K562 (cell line): ENCODE measurements at regions not wholly inside any gene's neighbourhood (a gene's known extent, or its start where the extent isn't known, plus 50 kb on each side); places are given as distances from the start of the nearest gene placed in this dataset.

Experiments used
- BACH1 ChIP-seq: fragments of 200-800 bp; sonication (Bioruptor generic); IDR thresholded peaks from 2 replicates; pipeline ENCODE4 v1.6.1; 2016; ENCODE audit warnings: missing genetic modification characterization, missing compliant biosample characterization
- CBX8 ChIP-seq: fragments of 200-600 bp; sonication (generic); IDR thresholded peaks from 2 replicates; pipeline ENCODE4 v1.6.1; 2012; ENCODE audit warnings: borderline replicate concordance, mixed run types, low read depth, mild to moderate bottlenecking, moderate library complexity, mixed read lengths, low read length, control low read depth, inconsistent platforms; ENCODE audit not compliant: poor library complexity, severe bottlenecking; ENCODE audit errors: extremely low read depth
- ELF2 ChIP-seq: fragments of 250-450 bp; sonication (Bioruptor Pico); IDR thresholded peaks from 2 replicates; pipeline ENCODE4 v1.5.0; 2021; ENCODE audit warnings: mild to moderate bottlenecking
- KLF16 ChIP-seq: IDR thresholded peaks from 2 replicates; pipeline ENCODE4 v1.6.1; 2016; ENCODE audit warnings: antibody characterized with exemption
- MAFF ChIP-seq: IDR thresholded peaks from 2 replicates; pipeline ENCODE4 v1.6.1; 2012; ENCODE audit warnings: low read length, improper control_type of control experiment
- NR2C2 ChIP-seq, 2 experiments: fragments of 200-800 bp in 1 of 2; sonication (Bioruptor generic) in 1 of 2; sonication (generic) in 1 of 2; formaldehyde crosslinking in 1 of 2; IDR thresholded peaks; 2 replicates each; pipeline versions ENCODE4 v1.6.1 to v1.8.0; 2016 to 2022; ENCODE audit warnings: mild to moderate bottlenecking in 1 of 2, missing compliant biosample characterization in 1 of 2, missing genetic modification characterization in 1 of 2, missing genetic modification reagents in 1 of 2
- PURB ChIP-seq: sonication (generic); formaldehyde crosslinking; IDR thresholded peaks from 2 replicates; pipeline ENCODE4 v1.9.0; 2021; ENCODE audit warnings: low read depth, mild to moderate bottlenecking, missing genetic modification reagents
- RNF2 ChIP-seq: sonication (generic); IDR thresholded peaks from 2 replicates; pipeline ENCODE4 v1.6.1; 2016
- ZFP1 ChIP-seq: fragments of 450-650 bp; formaldehyde crosslinking; IDR thresholded peaks from 2 replicates; pipeline ENCODE4 v1.4.0; 2020; ENCODE audit warnings: mild to moderate bottlenecking, mixed read lengths
- TF ChIP-seq, protein P1 (sequence below): sonication (generic); formaldehyde crosslinking; IDR thresholded peaks from 2 replicates; pipeline ENCODE4 v1.8.1; 2023; ENCODE audit warnings: mild to moderate bottlenecking, missing genetic modification reagents
- TF ChIP-seq, protein P2 (sequence below): sonication (generic); formaldehyde crosslinking; IDR thresholded peaks from 2 replicates; pipeline ENCODE4 v1.8.0; 2023; ENCODE audit warnings: missing genetic modification reagents, mild to moderate bottlenecking, borderline replicate concordance
- TF ChIP-seq, protein P3 (sequence below): fragments of 250-450 bp; sonication (Bioruptor Pico); IDR thresholded peaks from 2 replicates; pipeline ENCODE4 v1.8.0; 2022; ENCODE audit warnings: inconsistent platforms, mild to moderate bottlenecking, moderate library complexity, borderline replicate concordance
- TF ChIP-seq, protein P4 (sequence below): fragments of 200-800 bp; sonication (Bioruptor generic); IDR thresholded peaks from 2 replicates; pipeline ENCODE4 v1.6.1; 2017; ENCODE audit warnings: missing genetic modification characterization, missing compliant biosample characterization
- TF ChIP-seq, protein P5 (sequence below): sonication (generic); IDR thresholded peaks from 2 replicates; pipeline ENCODE4 v1.6.1; 2016

DNA sequence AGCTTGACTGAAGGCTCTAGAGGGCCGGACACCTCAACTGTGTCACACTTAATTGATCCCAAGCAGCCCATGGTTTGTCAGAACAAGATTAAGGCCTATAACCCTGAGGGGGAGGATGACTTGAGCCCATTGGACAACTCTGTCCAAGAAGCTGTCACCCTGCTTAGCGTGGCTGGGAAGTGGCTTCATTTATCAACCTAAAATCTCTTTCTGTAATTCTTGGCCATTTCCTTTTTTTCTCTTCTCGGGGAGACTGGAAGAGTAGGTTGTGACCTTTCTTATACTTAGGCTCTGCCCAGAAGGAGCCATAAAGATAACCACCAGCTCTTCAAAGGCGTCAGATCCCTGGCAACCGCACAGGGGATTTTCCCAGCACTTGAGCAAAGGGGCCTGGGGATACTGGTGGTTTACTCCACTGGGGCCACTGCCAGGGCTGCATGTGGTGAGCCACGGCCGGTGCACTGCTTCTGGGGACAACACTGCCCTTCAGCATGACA, 265.5 kb downstream of the CYRIA start (continued):
- TF ChIP-seq, protein P1, sequence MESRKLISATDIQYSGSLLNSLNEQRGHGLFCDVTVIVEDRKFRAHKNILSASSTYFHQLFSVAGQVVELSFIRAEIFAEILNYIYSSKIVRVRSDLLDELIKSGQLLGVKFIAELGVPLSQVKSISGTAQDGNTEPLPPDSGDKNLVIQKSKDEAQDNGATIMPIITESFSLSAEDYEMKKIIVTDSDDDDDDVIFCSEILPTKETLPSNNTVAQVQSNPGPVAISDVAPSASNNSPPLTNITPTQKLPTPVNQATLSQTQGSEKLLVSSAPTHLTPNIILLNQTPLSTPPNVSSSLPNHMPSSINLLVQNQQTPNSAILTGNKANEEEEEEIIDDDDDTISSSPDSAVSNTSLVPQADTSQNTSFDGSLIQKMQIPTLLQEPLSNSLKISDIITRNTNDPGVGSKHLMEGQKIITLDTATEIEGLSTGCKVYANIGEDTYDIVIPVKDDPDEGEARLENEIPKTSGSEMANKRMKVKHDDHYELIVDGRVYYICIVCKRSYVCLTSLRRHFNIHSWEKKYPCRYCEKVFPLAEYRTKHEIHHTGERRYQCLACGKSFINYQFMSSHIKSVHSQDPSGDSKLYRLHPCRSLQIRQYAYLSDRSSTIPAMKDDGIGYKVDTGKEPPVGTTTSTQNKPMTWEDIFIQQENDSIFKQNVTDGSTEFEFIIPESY (CRISPR knock-in tag) = no peak
- TF ChIP-seq PURB (no peak), CBX8 (no peak), RNF2 (peak; percentile 48; the same call in 1 of the 2 replicates), NR2C2 (CRISPR knock-in tag; IDR thresholded peaks at IDR 0.05) (no peak), NR2C2 (tag; IDR thresholded peaks at IDR 0.05) (peak; percentile 70), ZFP1 (CRISPR knock-in tag) (no peak), KLF16 (peak; percentile 57; the same call in 1 of the 2 replicates), BACH1 (tag) (no peak), MAFF (no peak), ELF2 (CRISPR knock-in tag) (no peak)
- TF ChIP-seq, protein P2, sequence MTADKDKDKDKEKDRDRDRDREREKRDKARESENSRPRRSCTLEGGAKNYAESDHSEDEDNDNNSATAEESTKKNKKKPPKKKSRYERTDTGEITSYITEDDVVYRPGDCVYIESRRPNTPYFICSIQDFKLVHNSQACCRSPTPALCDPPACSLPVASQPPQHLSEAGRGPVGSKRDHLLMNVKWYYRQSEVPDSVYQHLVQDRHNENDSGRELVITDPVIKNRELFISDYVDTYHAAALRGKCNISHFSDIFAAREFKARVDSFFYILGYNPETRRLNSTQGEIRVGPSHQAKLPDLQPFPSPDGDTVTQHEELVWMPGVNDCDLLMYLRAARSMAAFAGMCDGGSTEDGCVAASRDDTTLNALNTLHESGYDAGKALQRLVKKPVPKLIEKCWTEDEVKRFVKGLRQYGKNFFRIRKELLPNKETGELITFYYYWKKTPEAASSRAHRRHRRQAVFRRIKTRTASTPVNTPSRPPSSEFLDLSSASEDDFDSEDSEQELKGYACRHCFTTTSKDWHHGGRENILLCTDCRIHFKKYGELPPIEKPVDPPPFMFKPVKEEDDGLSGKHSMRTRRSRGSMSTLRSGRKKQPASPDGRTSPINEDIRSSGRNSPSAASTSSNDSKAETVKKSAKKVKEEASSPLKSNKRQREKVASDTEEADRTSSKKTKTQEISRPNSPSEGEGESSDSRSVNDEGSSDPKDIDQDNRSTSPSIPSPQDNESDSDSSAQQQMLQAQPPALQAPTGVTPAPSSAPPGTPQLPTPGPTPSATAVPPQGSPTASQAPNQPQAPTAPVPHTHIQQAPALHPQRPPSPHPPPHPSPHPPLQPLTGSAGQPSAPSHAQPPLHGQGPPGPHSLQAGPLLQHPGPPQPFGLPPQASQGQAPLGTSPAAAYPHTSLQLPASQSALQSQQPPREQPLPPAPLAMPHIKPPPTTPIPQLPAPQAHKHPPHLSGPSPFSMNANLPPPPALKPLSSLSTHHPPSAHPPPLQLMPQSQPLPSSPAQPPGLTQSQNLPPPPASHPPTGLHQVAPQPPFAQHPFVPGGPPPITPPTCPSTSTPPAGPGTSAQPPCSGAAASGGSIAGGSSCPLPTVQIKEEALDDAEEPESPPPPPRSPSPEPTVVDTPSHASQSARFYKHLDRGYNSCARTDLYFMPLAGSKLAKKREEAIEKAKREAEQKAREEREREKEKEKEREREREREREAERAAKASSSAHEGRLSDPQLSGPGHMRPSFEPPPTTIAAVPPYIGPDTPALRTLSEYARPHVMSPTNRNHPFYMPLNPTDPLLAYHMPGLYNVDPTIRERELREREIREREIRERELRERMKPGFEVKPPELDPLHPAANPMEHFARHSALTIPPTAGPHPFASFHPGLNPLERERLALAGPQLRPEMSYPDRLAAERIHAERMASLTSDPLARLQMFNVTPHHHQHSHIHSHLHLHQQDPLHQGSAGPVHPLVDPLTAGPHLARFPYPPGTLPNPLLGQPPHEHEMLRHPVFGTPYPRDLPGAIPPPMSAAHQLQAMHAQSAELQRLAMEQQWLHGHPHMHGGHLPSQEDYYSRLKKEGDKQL (CRISPR knock-in tag) = no peak
- TF ChIP-seq, protein P3, sequence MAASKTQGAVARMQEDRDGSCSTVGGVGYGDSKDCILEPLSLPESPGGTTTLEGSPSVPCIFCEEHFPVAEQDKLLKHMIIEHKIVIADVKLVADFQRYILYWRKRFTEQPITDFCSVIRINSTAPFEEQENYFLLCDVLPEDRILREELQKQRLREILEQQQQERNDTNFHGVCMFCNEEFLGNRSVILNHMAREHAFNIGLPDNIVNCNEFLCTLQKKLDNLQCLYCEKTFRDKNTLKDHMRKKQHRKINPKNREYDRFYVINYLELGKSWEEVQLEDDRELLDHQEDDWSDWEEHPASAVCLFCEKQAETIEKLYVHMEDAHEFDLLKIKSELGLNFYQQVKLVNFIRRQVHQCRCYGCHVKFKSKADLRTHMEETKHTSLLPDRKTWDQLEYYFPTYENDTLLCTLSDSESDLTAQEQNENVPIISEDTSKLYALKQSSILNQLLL (CRISPR knock-in tag) = no peak
- TF ChIP-seq, protein P4, sequence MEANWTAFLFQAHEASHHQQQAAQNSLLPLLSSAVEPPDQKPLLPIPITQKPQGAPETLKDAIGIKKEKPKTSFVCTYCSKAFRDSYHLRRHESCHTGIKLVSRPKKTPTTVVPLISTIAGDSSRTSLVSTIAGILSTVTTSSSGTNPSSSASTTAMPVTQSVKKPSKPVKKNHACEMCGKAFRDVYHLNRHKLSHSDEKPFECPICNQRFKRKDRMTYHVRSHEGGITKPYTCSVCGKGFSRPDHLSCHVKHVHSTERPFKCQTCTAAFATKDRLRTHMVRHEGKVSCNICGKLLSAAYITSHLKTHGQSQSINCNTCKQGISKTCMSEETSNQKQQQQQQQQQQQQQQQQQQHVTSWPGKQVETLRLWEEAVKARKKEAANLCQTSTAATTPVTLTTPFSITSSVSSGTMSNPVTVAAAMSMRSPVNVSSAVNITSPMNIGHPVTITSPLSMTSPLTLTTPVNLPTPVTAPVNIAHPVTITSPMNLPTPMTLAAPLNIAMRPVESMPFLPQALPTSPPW (CRISPR knock-in tag) = peak; percentile 38; the same call in 1 of the 2 replicates
- TF ChIP-seq, protein P5, sequence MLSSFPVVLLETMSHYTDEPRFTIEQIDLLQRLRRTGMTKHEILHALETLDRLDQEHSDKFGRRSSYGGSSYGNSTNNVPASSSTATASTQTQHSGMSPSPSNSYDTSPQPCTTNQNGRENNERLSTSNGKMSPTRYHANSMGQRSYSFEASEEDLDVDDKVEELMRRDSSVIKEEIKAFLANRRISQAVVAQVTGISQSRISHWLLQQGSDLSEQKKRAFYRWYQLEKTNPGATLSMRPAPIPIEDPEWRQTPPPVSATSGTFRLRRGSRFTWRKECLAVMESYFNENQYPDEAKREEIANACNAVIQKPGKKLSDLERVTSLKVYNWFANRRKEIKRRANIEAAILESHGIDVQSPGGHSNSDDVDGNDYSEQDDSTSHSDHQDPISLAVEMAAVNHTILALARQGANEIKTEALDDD = no peak
